ENCODE measurements at regions not wholly inside any gene's neighbourhood (a gene's known extent, or its start where the extent isn't known, plus 50 kb on each side); places are given as distances from the start of the nearest gene placed in this dataset.
A peak's percentile ranks its signal among the peaks of the same experiment; 100 is the strongest.

DNA sequence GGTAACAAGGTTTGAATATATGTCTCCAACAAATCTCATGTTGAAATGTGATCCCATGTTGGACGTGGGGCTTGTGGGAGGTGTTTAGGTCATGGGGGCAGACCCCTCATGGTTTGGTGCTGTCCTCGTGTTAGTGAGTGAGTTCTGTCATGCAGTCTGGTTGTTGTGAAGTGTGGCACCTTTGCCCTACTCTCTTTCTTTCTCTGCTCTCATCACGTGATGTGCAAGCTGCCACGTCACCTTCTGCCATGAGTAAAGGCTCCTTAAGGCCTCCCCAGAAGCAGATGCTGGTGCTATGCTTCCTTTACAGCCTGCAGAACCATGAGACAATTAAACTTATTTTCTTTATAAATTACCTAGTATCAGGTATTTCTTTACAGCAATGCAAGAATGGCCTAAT is 218.3 kb downstream of the NXPE2 start:
- Histone ChIP-seq H3K27ac (no peak overlapping the region), H3K4me1 (no peaks in the 10 kb centered on the region), H3K9me3 (peaks cover 7% of the 10 kb centered on the region), H3K27me3 (ENCODE audit: low read depth) (peaks cover 7% of the 10 kb centered on the region), H3K36me3 (no peaks in the 10 kb centered on the region), H3K4me3 (no peak overlapping the region)
- intact Hi-C loops (cut with DNase I) = no loop called here
- ATAC-seq = no peak
- no peak for TF ChIP-seq CTCF (IDR thresholded peaks at IDR 0.05)
- DNase-seq = no peak

GRCh38 chr11:114909866-114910265 is 231.5 kb downstream of the NXPE2 start:
- Histone ChIP-seq H3K36me3 (no peaks in the 10 kb centered on the region), H3K4me1 (no peaks in the 10 kb centered on the region), H3K4me3 (no peak overlapping the region), H3K9me3 (no peaks in the 10 kb centered on the region), H3K27me3 (ENCODE audit: low read depth) (no peaks in the 10 kb centered on the region), H3K27ac (no peak overlapping the region)
- DNase-seq (no peak), ATAC-seq (no peak)
- intact Hi-C loops (cut with DNase I) = no loop called here
- TF ChIP-seq CTCF (IDR thresholded peaks at IDR 0.05) = no peak

- H3K27ac ChIP-seq = no peak overlapping the region
- H3K27me3 ChIP-seq (ENCODE audit: low read depth) = no peaks in the 10 kb centered on the region
- TF ChIP-seq CTCF (IDR thresholded peaks at IDR 0.05) = no peak
- no peak for DNase-seq
- H3K4me3 ChIP-seq = no peak overlapping the region
- intact Hi-C loops (cut with DNase I) = no loop called here
- no peaks in the 10 kb centered on the region for H3K4me1 ChIP-seq
- H3K9me3 ChIP-seq = no peaks in the 10 kb centered on the region
- H3K36me3 ChIP-seq = no peaks in the 10 kb centered on the region
- no peak for ATAC-seq
These were observed 234.5 kb downstream of the NXPE2 start for GRCh38 chr11:114912826-114913225.

DNA sequence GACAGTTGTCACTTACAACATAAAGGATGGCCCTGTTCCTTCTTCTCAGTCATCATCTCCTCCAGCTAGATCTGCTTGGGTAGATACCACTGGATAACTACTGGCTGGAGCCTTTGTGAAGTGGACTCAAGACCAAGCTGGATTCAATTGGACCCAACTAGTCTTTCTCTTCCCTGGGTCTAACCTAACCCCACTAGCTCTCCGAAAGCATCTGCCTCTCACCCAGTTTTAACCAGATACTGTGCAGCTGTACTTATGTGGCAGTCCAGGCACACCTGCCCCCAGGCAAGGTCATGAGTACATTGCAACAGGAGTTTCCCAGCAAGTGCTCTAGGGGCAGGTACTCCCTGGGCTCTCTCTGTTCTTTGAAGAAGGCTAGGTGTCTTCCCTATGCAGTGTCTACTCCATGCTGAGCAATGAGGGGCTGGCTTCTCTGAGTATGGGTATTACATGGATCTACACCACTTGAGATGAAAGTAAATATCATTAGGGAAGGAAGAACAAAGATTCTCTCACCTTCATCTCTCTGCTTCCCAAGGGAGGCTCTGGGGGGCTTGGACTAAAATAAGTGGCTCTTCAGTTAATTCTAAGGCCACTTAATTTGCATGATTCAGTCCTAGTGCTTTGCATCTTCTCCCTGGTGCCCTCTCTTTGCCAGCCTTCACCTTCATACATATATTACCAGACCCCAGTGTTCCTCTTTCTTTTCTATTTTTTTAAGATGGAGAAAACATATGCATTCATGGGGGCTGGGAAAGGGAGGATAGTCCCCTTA is 236.1 kb downstream of the NXPE2 start:
- no peaks in the 10 kb centered on the region for H3K9me3 ChIP-seq
- no peak for ATAC-seq
- TF ChIP-seq CTCF (IDR thresholded peaks at IDR 0.05) = no peak
- intact Hi-C loops (cut with DNase I) = no loop called here
- no peaks in the 10 kb centered on the region for H3K27me3 ChIP-seq (ENCODE audit: low read depth)
- no peak for DNase-seq
- H3K27ac ChIP-seq = no peak overlapping the region
- H3K4me3 ChIP-seq = no peak overlapping the region
- no peaks in the 10 kb centered on the region for H3K4me1 ChIP-seq
- no peaks in the 10 kb centered on the region for H3K36me3 ChIP-seq

- no peaks in the 10 kb centered on the region for H3K27me3 ChIP-seq (ENCODE audit: low read depth)
- no peak overlapping the region for H3K27ac ChIP-seq
- H3K9me3 ChIP-seq = no peaks in the 10 kb centered on the region
- no peak overlapping the region for H3K4me3 ChIP-seq
- intact Hi-C loops (cut with DNase I) = no loop called here
- no peaks in the 10 kb centered on the region for H3K4me1 ChIP-seq
- DNase-seq = no peak
- ATAC-seq = peak; percentile 67 to 73
- no peak for TF ChIP-seq CTCF (IDR thresholded peaks at IDR 0.05)
- H3K36me3 ChIP-seq = no peaks in the 10 kb centered on the region
These were observed 237.8 kb downstream of the NXPE2 start for GRCh38 chr11:114915871-114916805.
